Activated CD4-positive, alpha-beta T cell treated with anti-CD3 and anti-CD28 coated beads for 36 hours (primary cell): ENCODE measurements at regions not wholly inside any gene's neighbourhood (a gene's known extent, or its start where the extent isn't known, plus 50 kb on each side); places are given as distances from the start of the nearest gene placed in this dataset.

Experiments used
- ATAC-seq: fragments of 200-7000 bp; cut with Tn5 transposase; one replicate; pipeline ENCODE4 v1.10.0; 2021; ENCODE audit warnings: mild to moderate bottlenecking, moderate library complexity
- CTCF ChIA-PET: fragments of 350-600 bp; sonication (Branson Sonifier 250); formaldehyde crosslinking; loops from one replicate; lab custom pipeline; 2021; ENCODE audit warnings: antibody characterized with exemption; lab: Charles Lee
- POLR2A ChIA-PET: fragments of 350-600 bp; sonication (Branson Sonifier 250); formaldehyde crosslinking; loops from one replicate; lab custom pipeline; 2021; ENCODE audit warnings: antibody characterized with exemption, inconsistent platforms; lab: Charles Lee
- DNase-seq: peaks from one replicate; pipeline ENCODE4 v3.0.0-alpha.2; 2020
- H3K27ac Mint-ChIP-seq: one replicate; pipeline ENCODE4 v1.8.0; 2021; ENCODE audit warnings: mixed read lengths
- H3K27me3 Mint-ChIP-seq: one replicate; pipeline ENCODE4 v1.8.0; 2021; ENCODE audit warnings: mixed read lengths
- H3K36me3 Mint-ChIP-seq: one replicate; pipeline ENCODE4 v1.8.0; 2021; ENCODE audit warnings: low read depth, mixed read lengths
- H3K4me1 Mint-ChIP-seq: one replicate; pipeline ENCODE4 v1.8.0; 2021; ENCODE audit warnings: mixed read lengths
- H3K4me3 Mint-ChIP-seq: one replicate; pipeline ENCODE4 v1.8.0; 2021; ENCODE audit warnings: mild to moderate bottlenecking, moderate library complexity, mixed read lengths
- H3K9me3 Mint-ChIP-seq: one replicate; pipeline ENCODE4 v1.8.0; 2021; ENCODE audit warnings: low read depth, mixed read lengths
- intact Hi-C, 2 experiments: fragments of 100-400 bp; cut with DNase I in 1 of 2; cut with micrococcal nuclease in 1 of 2; formaldehyde crosslinking; loops; one replicate each; pipeline versions ENCODE4 v1.14.2 to v1.15.1; 2022 to 2024; cut with DNase I, micrococcal nuclease

DNA sequence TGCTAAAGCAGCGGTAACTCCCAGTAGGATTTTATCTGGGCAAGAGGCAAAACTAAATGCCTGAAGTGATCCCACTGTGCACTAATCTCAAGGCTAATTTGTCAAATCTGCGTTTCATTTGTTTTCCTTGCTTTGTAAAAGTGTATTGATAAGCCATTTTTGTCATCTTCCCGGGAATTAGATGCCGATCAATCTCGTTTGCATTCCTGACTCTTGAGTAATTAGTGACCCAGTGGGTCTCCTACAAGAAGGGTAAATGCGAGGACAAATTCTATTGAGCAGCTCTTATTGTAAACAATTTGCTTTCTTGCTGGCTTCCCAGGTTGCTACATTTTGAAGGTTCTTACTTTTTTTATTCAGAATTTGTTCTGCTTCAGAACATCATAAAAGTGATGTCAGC is 129.7 kb downstream of the EFNB2 start:
- intact Hi-C loops: no loop called here
- no peak overlapping the region for H3K4me3 Mint-ChIP-seq
- H3K4me1 Mint-ChIP-seq: no peaks in the 10 kb centered on the region
- DNase-seq (no peak), ATAC-seq (no peak)
- no peaks in the 10 kb centered on the region for H3K36me3 Mint-ChIP-seq
- peaks cover 23% of the 10 kb centered on the region for H3K27me3 Mint-ChIP-seq
- ChIA-PET CTCF (no interaction called here), POLR2A (no interaction called here)
- no peak overlapping the region for H3K27ac Mint-ChIP-seq
- H3K9me3 Mint-ChIP-seq: no peaks in the 10 kb centered on the region

DNA sequence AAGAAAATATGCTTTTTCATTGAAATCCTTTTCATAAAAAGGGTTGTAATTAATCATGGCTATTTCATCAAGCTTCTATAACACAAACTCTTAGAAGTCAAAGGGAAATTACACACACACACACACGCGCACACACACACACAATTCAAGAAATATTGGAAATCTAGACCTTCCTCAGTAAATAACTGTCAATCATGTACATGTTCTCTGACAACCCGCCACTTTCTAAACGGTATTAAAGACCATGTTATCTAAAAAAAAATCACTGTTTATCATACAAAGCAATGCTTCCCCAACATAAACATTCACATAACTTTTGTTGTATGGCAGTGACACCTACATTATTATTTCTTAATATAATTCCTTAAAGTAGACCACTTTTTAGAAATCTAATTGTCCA is 132.2 kb downstream of the EFNB2 start:
- Mint-ChIP-seq H3K36me3 (no peaks in the 10 kb centered on the region), H3K4me1 (no peaks in the 10 kb centered on the region), H3K9me3 (no peaks in the 10 kb centered on the region), H3K27me3 (peaks cover 14% of the 10 kb centered on the region), H3K4me3 (no peak overlapping the region), H3K27ac (no peak overlapping the region)
- intact Hi-C loops: no loop called here
- ATAC-seq (no peak), DNase-seq (no peak)
- ChIA-PET POLR2A (no interaction called here), CTCF (no interaction called here)

GRCh38 chr13:106402866-106403265 is 132.6 kb downstream of the EFNB2 start:
- Mint-ChIP-seq H3K4me3 (no peak overlapping the region), H3K27ac (no peak overlapping the region), H3K4me1 (no peaks in the 10 kb centered on the region), H3K27me3 (peaks cover 11% of the 10 kb centered on the region), H3K36me3 (no peaks in the 10 kb centered on the region), H3K9me3 (no peaks in the 10 kb centered on the region)
- DNase-seq (no peak), ATAC-seq (no peak)
- ChIA-PET POLR2A (no interaction called here), CTCF (no interaction called here)
- intact Hi-C loops: no loop called here

GRCh38 chr13:106401081-106401480 is 134.4 kb downstream of the EFNB2 start:
- H3K36me3 Mint-ChIP-seq: no peaks in the 10 kb centered on the region
- no peaks in the 10 kb centered on the region for H3K9me3 Mint-ChIP-seq
- DNase-seq (no peak), ATAC-seq (no peak)
- intact Hi-C loops: no loop called here
- peaks cover 8% of the 10 kb centered on the region for H3K27me3 Mint-ChIP-seq
- H3K4me1 Mint-ChIP-seq: no peaks in the 10 kb centered on the region
- no peak overlapping the region for H3K4me3 Mint-ChIP-seq
- ChIA-PET POLR2A (no interaction called here), CTCF (no interaction called here)
- H3K27ac Mint-ChIP-seq: no peak overlapping the region

GRCh38 chr13:106400289-106400688 is 135.2 kb downstream of the EFNB2 start:
- H3K4me1 Mint-ChIP-seq: no peaks in the 10 kb centered on the region
- POLR2A ChIA-PET: no interaction called here
- no peaks in the 10 kb centered on the region for H3K9me3 Mint-ChIP-seq
- no peak overlapping the region for H3K4me3 Mint-ChIP-seq
- intact Hi-C loops: no loop called here
- H3K36me3 Mint-ChIP-seq: no peaks in the 10 kb centered on the region
- CTCF ChIA-PET: no interaction called here
- H3K27ac Mint-ChIP-seq: no peak overlapping the region
- DNase-seq: no peak
- no peak for ATAC-seq
- peaks cover 8% of the 10 kb centered on the region for H3K27me3 Mint-ChIP-seq

- intact Hi-C loops: no loop called here
- no peak overlapping the region for H3K27ac Mint-ChIP-seq
- ChIA-PET POLR2A (no interaction called here), CTCF (no interaction called here)
- H3K4me3 Mint-ChIP-seq: no peak overlapping the region
- H3K36me3 Mint-ChIP-seq: no peaks in the 10 kb centered on the region
- DNase-seq (no peak), ATAC-seq (no peak)
- H3K9me3 Mint-ChIP-seq: no peaks in the 10 kb centered on the region
- H3K27me3 Mint-ChIP-seq: peaks cover 7% of the 10 kb centered on the region
- H3K4me1 Mint-ChIP-seq: no peaks in the 10 kb centered on the region
These were observed 137.2 kb downstream of the EFNB2 start for GRCh38 chr13:106398289-106398688.

GRCh38 chr13:106393776-106394175 is 141.7 kb downstream of the EFNB2 start:
- H3K9me3 Mint-ChIP-seq: no peaks in the 10 kb centered on the region
- no peak overlapping the region for H3K4me3 Mint-ChIP-seq
- no peak overlapping the region for H3K27ac Mint-ChIP-seq
- ChIA-PET POLR2A (no interaction called here), CTCF (interaction anchor here (1.1 kb wide), 1 partner anchor 14 kb away, joined by 4 read pairs; no protein-coding TSS in a partner anchor)
- DNase-seq (no peak), ATAC-seq (no peak)
- H3K36me3 Mint-ChIP-seq: no peaks in the 10 kb centered on the region
- H3K27me3 Mint-ChIP-seq: peaks cover 3% of the 10 kb centered on the region
- no peaks in the 10 kb centered on the region for H3K4me1 Mint-ChIP-seq
- intact Hi-C loops: no loop called here

DNA sequence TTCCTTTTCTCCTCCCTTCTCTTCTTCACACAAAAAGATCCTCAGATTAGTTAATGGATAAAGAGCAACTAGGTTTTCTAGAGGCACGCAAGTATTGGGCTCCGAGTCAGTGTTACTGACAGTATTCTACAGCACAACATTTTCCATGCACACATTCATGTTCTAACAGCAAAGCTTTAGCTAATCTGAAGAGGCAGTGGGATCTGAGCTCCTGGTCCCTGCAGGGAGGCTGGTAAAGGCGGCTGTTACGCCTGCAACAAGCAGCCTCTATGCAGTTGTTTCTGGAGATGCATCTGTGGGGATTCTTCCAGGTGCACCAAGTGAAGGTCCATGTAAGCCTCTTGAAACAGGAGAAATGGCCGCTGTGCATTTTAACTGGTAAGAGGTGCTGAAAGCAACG is 143.8 kb downstream of the EFNB2 start:
- intact Hi-C loops: no loop called here
- H3K36me3 Mint-ChIP-seq: no peaks in the 10 kb centered on the region
- H3K4me1 Mint-ChIP-seq: no peaks in the 10 kb centered on the region
- no peaks in the 10 kb centered on the region for H3K9me3 Mint-ChIP-seq
- DNase-seq (no peak), ATAC-seq (no peak)
- H3K27me3 Mint-ChIP-seq: peaks cover 3% of the 10 kb centered on the region
- CTCF ChIA-PET: no interaction called here
- POLR2A ChIA-PET: no interaction called here
- no peak overlapping the region for H3K27ac Mint-ChIP-seq
- no peak overlapping the region for H3K4me3 Mint-ChIP-seq

DNA sequence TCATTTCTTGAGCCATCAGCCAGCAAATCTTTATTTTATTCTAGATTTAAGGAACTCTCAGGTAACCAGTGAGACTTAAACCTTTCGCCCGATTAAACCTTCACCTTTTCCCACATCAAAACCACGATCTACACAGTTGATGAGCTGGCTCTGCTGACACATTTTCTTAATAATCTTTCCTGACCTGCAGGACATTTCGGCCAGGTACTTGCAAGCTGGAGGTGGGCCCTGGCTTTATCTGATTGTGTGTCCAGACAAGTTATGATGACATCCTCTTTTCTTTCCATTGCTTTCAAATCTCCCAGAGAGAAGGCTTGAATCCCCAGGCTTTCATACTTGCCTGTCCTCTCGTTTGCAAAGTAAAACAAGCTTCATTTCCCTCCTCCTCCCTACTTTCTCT is 144.2 kb downstream of the EFNB2 start:
- Mint-ChIP-seq H3K36me3 (no peaks in the 10 kb centered on the region), H3K27ac (no peak overlapping the region), H3K4me3 (no peak overlapping the region), H3K4me1 (no peaks in the 10 kb centered on the region), H3K9me3 (no peaks in the 10 kb centered on the region), H3K27me3 (peaks cover 3% of the 10 kb centered on the region)
- CTCF ChIA-PET: no interaction called here
- ATAC-seq: no peak
- POLR2A ChIA-PET: no interaction called here
- DNase-seq: no peak
- intact Hi-C loops: no loop called here

- POLR2A ChIA-PET: no interaction called here
- no peak for ATAC-seq
- H3K36me3 Mint-ChIP-seq: no peaks in the 10 kb centered on the region
- no peaks in the 10 kb centered on the region for H3K9me3 Mint-ChIP-seq
- H3K27me3 Mint-ChIP-seq: peaks cover 3% of the 10 kb centered on the region
- no peak overlapping the region for H3K4me3 Mint-ChIP-seq
- H3K27ac Mint-ChIP-seq: no peak overlapping the region
- intact Hi-C loops: no loop called here
- CTCF ChIA-PET: no interaction called here
- no peaks in the 10 kb centered on the region for H3K4me1 Mint-ChIP-seq
- DNase-seq: no peak
These were observed 145.1 kb downstream of the EFNB2 start for GRCh38 chr13:106390367-106390766.

- no peaks in the 10 kb centered on the region for H3K4me1 Mint-ChIP-seq
These were observed 149.8 kb downstream of the EFNB2 start for GRCh38 chr13:106385654-106386053.

DNA sequence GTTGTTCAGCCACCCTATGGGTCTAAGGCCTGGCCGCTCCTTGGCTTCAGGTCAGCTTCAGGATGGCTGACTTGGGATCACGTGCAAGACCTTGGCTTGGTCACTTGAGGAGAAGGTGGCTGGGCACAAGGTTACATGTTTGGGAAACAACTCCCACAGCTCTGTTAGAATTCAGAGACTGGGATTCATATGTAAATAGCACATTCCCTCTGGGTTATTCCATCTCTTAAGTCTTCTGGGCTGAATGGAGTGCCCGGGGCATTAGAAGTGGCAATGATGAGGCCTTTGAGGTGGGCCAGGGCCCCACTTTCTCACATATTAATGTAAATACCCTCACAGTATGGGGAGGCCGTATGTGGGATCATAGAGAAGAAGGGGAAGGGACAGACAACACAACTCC is 150.9 kb downstream of the EFNB2 start:
- no peak overlapping the region for H3K4me3 Mint-ChIP-seq
- no peaks in the 10 kb centered on the region for H3K4me1 Mint-ChIP-seq
- no peak overlapping the region for H3K27ac Mint-ChIP-seq
- CTCF ChIA-PET: no interaction called here
- intact Hi-C loops: no loop called here
- no peak for DNase-seq
- H3K9me3 Mint-ChIP-seq: no peaks in the 10 kb centered on the region
- H3K27me3 Mint-ChIP-seq: no peaks in the 10 kb centered on the region
- ATAC-seq: no peak
- POLR2A ChIA-PET: no interaction called here
- no peaks in the 10 kb centered on the region for H3K36me3 Mint-ChIP-seq

More at GRCh38 chr13:106385654-106386053, 149.8 kb downstream of the EFNB2 start:
- ChIA-PET CTCF (no interaction called here), POLR2A (no interaction called here)
- Mint-ChIP-seq H3K36me3 (no peaks in the 10 kb centered on the region), H3K9me3 (no peaks in the 10 kb centered on the region), H3K27ac (no peak overlapping the region), H3K4me3 (no peak overlapping the region), H3K27me3 (no peaks in the 10 kb centered on the region)
- no peak for ATAC-seq
- DNase-seq: no peak
- intact Hi-C loops: no loop called here

- Mint-ChIP-seq H3K27ac (no peak overlapping the region), H3K27me3 (no peaks in the 10 kb centered on the region), H3K4me3 (no peak overlapping the region), H3K36me3 (no peaks in the 10 kb centered on the region), H3K9me3 (no peaks in the 10 kb centered on the region), H3K4me1 (no peaks in the 10 kb centered on the region)
- ATAC-seq: no peak
- intact Hi-C loops: no loop called here
- CTCF ChIA-PET: interaction anchor here (1.3 kb wide), 1 partner anchor 10 kb away, joined by 3 read pairs; no protein-coding TSS in a partner anchor
- POLR2A ChIA-PET: no interaction called here
- DNase-seq: no peak
These were observed 151.7 kb downstream of the EFNB2 start for GRCh38 chr13:106383791-106384190.
